ENCODE measurements at regions not wholly inside any gene's neighbourhood (a gene's known extent, or its start where the extent isn't known, plus 50 kb on each side); places are given as distances from the start of the nearest gene placed in this dataset.

DNA sequence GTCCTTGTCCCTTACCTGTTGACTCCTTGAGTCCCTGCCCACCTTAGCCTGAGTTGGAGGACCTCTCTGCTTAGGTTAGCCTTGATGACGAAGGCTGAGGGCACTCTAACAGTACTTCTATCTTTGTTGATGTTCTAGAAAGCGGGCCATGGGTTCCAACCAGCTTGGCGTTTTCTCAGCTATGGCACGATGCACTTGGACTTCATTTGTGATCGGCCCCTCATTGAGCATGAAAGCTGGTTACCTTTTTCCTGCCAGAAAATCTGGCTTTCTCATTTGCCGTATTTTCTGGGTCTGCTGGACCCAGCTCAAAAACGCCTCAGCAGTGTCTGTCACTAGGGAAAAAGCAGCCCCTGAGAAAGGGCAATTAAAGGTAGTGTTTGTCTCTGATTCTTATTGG, 290.8 kb downstream of the EMP1 start:
- H3K9me3 ChIP-seq (ENCODE audit: control insufficient read depth in 4 of 4, insufficient read depth in 3 of 4, low read length in 3 of 4), result peaks cover 0 to 2% (median 0%) of the 10 kb centered on the region in 4 donors
- H3K4me1 ChIP-seq (ENCODE audit: control insufficient read depth in 5 of 5, insufficient read depth in 5 of 5, low read length in 5 of 5), result no peaks in the 10 kb centered on the region
- ATAC-seq (ENCODE audit: insufficient read depth, low FRiP score) (no peak), DNase-seq (no peak)
- WGBS, 2 donors, result 82 to 91% methylated on average over 7 of the region's 7 CpGs
- no peaks in the 10 kb centered on the region for H3K27me3 ChIP-seq (ENCODE audit: control insufficient read depth in 3 of 3, insufficient read depth in 3 of 3, low read length in 2 of 3)
- no peak for TF ChIP-seq CTCF (IDR thresholded peaks at IDR 0.05; ENCODE audit: control extremely low read depth, extremely low read depth)
- H3K4me3 ChIP-seq, result no peak overlapping the region
- H3K9ac ChIP-seq (ENCODE audit: insufficient read depth in 1 of 2, low read length in 2 of 2), result no peak overlapping the region
- no peak overlapping the region for H3K27ac ChIP-seq (ENCODE audit: low read depth in 1 of 2, low read length in 1 of 2)
- no peaks in the 10 kb centered on the region for H3K36me3 ChIP-seq (ENCODE audit: control insufficient read depth in 4 of 4, insufficient read depth in 4 of 4, low read length in 4 of 4)

DNA sequence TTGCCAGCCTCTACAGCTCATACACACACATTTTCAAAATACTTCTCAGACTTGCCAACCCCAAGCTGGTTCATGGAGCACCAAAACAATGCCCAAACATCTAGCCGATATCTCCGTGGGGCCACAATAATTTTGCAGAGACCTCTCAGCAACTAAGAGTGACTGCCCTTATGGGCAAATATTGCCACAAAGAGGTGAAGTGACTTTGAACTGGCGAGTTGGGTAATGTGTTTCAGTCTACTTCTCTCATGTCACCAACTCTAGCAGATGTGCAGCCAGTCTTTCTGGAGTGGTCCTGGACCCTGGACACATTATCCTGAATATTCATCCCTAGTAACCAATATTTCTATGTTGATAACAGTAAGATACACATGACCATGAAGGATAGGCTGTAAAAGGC, 290.3 kb downstream of the EMP1 start:
- no peak for DNase-seq
- WGBS, 2 donors, result 84 to 86% methylated on average over 3 of the region's 3 CpGs
- Histone ChIP-seq H3K9ac (ENCODE audit: insufficient read depth in 1 of 2, low read length in 2 of 2) (no peak overlapping the region), H3K9me3 (ENCODE audit: control insufficient read depth in 4 of 4, insufficient read depth in 3 of 4, low read length in 3 of 4) (peaks cover 0 to under 1% (median 0%) of the 10 kb centered on the region in 4 donors), H3K4me1 (ENCODE audit: control insufficient read depth in 5 of 5, insufficient read depth in 5 of 5, low read length in 5 of 5) (no peaks in the 10 kb centered on the region), H3K36me3 (ENCODE audit: control insufficient read depth in 4 of 4, insufficient read depth in 4 of 4, low read length in 4 of 4) (no peaks in the 10 kb centered on the region), H3K27ac (ENCODE audit: low read depth in 1 of 2, low read length in 1 of 2) (no peak overlapping the region), H3K4me3 (no peak overlapping the region), H3K27me3 (ENCODE audit: control insufficient read depth in 3 of 3, insufficient read depth in 3 of 3, low read length in 2 of 3) (no peaks in the 10 kb centered on the region)
- no peak for ATAC-seq (ENCODE audit: insufficient read depth, low FRiP score)
- TF ChIP-seq CTCF (IDR thresholded peaks at IDR 0.05; ENCODE audit: control extremely low read depth, extremely low read depth), result no peak

DNA sequence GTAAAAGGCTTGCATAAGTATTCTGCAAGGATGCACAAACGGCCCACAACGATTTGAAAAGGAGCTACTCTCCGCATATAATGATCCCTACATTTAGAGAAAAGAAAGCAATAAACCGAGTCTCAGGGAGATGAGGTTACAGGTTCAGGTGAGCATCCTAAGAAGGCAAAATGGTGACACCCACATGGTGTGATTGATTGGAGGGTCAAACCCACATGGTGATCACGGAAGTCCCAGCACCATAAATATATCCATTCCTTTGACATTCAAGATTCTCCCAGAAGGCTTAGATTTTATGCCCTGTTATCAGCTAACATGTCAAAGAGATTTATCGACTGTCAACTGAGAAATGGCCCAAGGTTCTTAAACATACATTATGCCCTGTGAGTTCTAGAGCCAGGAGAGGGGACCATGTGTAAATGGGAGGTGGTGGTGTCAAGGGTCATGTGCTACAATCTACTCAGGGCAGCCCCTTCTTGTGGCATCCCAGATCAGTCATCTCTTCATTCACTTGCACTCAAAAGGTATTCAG, 282.2 kb downstream of the EMP1 start:
- H3K9me3 ChIP-seq (ENCODE audit: control insufficient read depth in 4 of 4, insufficient read depth in 3 of 4, low read length in 3 of 4), result peaks cover 0 to 3% (median 0%) of the 10 kb centered on the region in 4 donors
- no peaks in the 10 kb centered on the region for H3K36me3 ChIP-seq (ENCODE audit: control insufficient read depth in 4 of 4, insufficient read depth in 4 of 4, low read length in 4 of 4)
- peaks cover 0 to 3% (median 0%) of the 10 kb centered on the region in 5 donors for H3K4me1 ChIP-seq (ENCODE audit: control insufficient read depth in 5 of 5, insufficient read depth in 5 of 5, low read length in 5 of 5)
- DNase-seq (no peak), ATAC-seq (ENCODE audit: insufficient read depth, low FRiP score) (no peak)
- no peak overlapping the region for H3K4me3 ChIP-seq
- WGBS, 2 donors, result 77 to 79% methylated on average over 6 of the region's 6 CpGs
- H3K27ac ChIP-seq (ENCODE audit: low read depth in 1 of 2, low read length in 1 of 2), result no peak overlapping the region
- H3K9ac ChIP-seq (ENCODE audit: insufficient read depth in 1 of 2, low read length in 2 of 2), result no peak overlapping the region
- no peak for TF ChIP-seq CTCF (IDR thresholded peaks at IDR 0.05; ENCODE audit: control extremely low read depth, extremely low read depth)
- H3K27me3 ChIP-seq (ENCODE audit: control insufficient read depth in 3 of 3, insufficient read depth in 3 of 3, low read length in 2 of 3), result no peaks in the 10 kb centered on the region

DNA sequence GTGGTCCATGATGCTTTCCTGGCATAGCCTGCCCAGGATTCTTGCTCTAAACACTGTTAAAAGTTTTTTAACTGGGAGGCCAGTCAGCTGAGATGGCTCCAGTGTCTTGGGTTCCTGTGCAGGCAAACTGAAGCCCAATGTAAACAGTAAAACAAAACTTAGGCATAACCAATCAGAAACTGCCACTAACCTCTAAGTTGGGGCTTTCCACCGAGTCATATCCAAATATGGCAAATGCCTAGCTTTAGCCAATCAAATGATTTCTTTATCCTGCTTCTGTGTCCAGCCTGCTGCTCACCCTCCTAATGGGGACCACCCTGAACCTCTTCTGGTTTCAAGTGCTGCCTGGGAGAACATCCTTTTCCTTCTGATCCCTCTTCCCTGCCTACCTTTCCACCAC, 277.9 kb downstream of the EMP1 start:
- H3K27me3 ChIP-seq (ENCODE audit: control insufficient read depth in 3 of 3, insufficient read depth in 3 of 3, low read length in 2 of 3), result no peaks in the 10 kb centered on the region
- no peak overlapping the region for H3K9ac ChIP-seq (ENCODE audit: insufficient read depth in 1 of 2, low read length in 2 of 2)
- 72 to 88% methylated on average over 1 of the region's 1 CpG for WGBS, 2 donors

More for the DNA sequence above, 277.9 kb downstream of the EMP1 start:
- DNase-seq (no peak), ATAC-seq (ENCODE audit: insufficient read depth, low FRiP score) (no peak)
- no peak overlapping the region for H3K4me3 ChIP-seq
- TF ChIP-seq CTCF (IDR thresholded peaks at IDR 0.05; ENCODE audit: control extremely low read depth, extremely low read depth), result no peak
- H3K36me3 ChIP-seq (ENCODE audit: control insufficient read depth in 4 of 4, insufficient read depth in 4 of 4, low read length in 4 of 4), result no peaks in the 10 kb centered on the region
- peaks cover 0 to 3% (median 0%) of the 10 kb centered on the region in 4 donors for H3K9me3 ChIP-seq (ENCODE audit: control insufficient read depth in 4 of 4, insufficient read depth in 3 of 4, low read length in 3 of 4)
- no peaks in the 10 kb centered on the region for H3K4me1 ChIP-seq (ENCODE audit: control insufficient read depth in 5 of 5, insufficient read depth in 5 of 5, low read length in 5 of 5)
- no peak overlapping the region for H3K27ac ChIP-seq (ENCODE audit: low read depth in 1 of 2, low read length in 1 of 2)
